ENCODE measurements at regions not wholly inside any gene's neighbourhood (a gene's known extent, or its start where the extent isn't known, plus 50 kb on each side); places are given as distances from the start of the nearest gene placed in this dataset.

DNA sequence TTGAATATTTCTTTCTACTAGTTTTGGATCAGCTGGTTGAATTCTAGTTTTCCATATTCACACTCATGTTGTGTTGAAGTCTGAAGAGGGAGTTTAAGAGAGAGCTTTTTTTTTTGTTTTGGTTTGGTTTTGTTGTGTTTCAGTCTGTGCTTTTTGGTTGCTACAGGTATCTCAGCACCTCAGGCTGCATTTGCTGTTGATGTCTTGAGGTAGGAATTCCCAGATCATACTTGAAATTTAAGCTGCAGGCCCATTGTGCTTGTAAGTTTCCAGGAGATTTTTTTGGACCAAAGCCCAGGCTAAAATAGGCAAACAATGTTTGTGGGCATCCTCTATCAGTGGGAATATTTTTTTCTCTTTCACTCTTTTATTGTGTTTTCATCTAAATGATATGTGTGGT is 190.2 kb upstream of the AGA start:
- DNase-seq (ENCODE audit: low read depth): peak; percentile 25
- no peaks in the 10 kb centered on the region for H3K9me3 Mint-ChIP-seq (ENCODE audit: unreplicated experiment)
- H3K9ac ChIP-seq (ENCODE audit: low read length): no peak overlapping the region

DNA sequence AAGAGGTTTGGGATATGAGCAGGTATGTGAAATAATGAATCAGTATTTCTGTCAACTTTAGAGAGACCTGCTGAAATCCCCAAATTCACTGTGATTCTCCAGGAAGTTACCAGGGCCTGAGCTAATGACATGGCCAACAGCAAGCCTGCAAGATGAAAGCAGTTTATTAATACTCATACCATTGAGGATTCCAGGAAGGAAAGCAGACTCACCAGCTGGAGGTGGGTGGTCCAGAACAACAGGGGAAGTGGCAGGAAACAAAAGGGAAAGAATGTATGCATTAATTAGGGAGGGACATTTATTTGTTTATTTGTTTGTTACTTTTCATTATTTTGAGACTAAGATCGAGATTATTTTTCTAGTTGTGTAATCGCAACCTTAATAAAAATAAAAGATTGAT is 196.6 kb upstream of the AGA start:
- no peak overlapping the region for H3K9ac ChIP-seq (ENCODE audit: low read length)
- H3K4me2 ChIP-seq (ENCODE audit: low read length): no peak overlapping the region
- FAIRE-seq (no peak), DNase-seq (ENCODE audit: low read depth) (no peak)
- Mint-ChIP-seq H3K27ac (ENCODE audit: unreplicated experiment) (no peak overlapping the region), H3K9me3 (ENCODE audit: unreplicated experiment) (no peaks in the 10 kb centered on the region), H3K36me3 (ENCODE audit: low read depth, unreplicated experiment) (no peaks in the 10 kb centered on the region), H3K27me3 (ENCODE audit: low read depth, unreplicated experiment) (no peaks in the 10 kb centered on the region), H3K4me1 (ENCODE audit: low read depth, unreplicated experiment) (peaks cover 2% of the 10 kb centered on the region), H3K4me3 (ENCODE audit: unreplicated experiment) (no peak overlapping the region)
- no peaks in the 10 kb centered on the region for H3K79me2 ChIP-seq (ENCODE audit: insufficient read depth, low read length)
- no peaks in the 10 kb centered on the region for H3K4me1 ChIP-seq (ENCODE audit: insufficient read depth, low read length)
- H4K20me1 ChIP-seq (ENCODE audit: insufficient read depth, low read length): no peaks in the 10 kb centered on the region
- H2AFZ ChIP-seq (ENCODE audit: low read depth, low read length): no peak overlapping the region
- no peaks in the 10 kb centered on the region for H3K9me3 ChIP-seq (ENCODE audit: insufficient read depth, low read depth, low read length)
- no peaks in the 10 kb centered on the region for H3K27me3 ChIP-seq (ENCODE audit: insufficient read depth, low read length)
- TF ChIP-seq EZH2 (IDR thresholded peaks at IDR 0.05; ENCODE audit: insufficient read depth, low read length) (no peak), CTCF (IDR thresholded peaks at IDR 0.05; ENCODE audit: insufficient read depth, low read depth, low read length) (no peak)
- H3K4me3 ChIP-seq (ENCODE audit: insufficient read depth, low read depth, low read length): no peak overlapping the region
- no peaks in the 10 kb centered on the region for H3K36me3 ChIP-seq (ENCODE audit: insufficient read depth, low read length)
- H3K27ac ChIP-seq (ENCODE audit: low read depth, low read length): no peak overlapping the region

More for the DNA sequence above, 190.2 kb upstream of the AGA start:
- Histone ChIP-seq H3K4me2 (ENCODE audit: low read length) (no peak overlapping the region), H3K4me3 (ENCODE audit: insufficient read depth, low read depth, low read length) (no peak overlapping the region), H3K4me1 (ENCODE audit: insufficient read depth, low read length) (no peaks in the 10 kb centered on the region), H2AFZ (ENCODE audit: low read depth, low read length) (no peak overlapping the region), H3K9me3 (ENCODE audit: insufficient read depth, low read depth, low read length) (no peaks in the 10 kb centered on the region), H3K27ac (ENCODE audit: low read depth, low read length) (no peak overlapping the region), H3K79me2 (ENCODE audit: insufficient read depth, low read length) (no peaks in the 10 kb centered on the region), H3K36me3 (ENCODE audit: insufficient read depth, low read length) (no peaks in the 10 kb centered on the region), H4K20me1 (ENCODE audit: insufficient read depth, low read length) (no peaks in the 10 kb centered on the region), H3K27me3 (ENCODE audit: insufficient read depth, low read length) (no peaks in the 10 kb centered on the region)
- Mint-ChIP-seq H3K27ac (ENCODE audit: unreplicated experiment) (no peak overlapping the region), H3K36me3 (ENCODE audit: low read depth, unreplicated experiment) (peaks cover 2% of the 10 kb centered on the region), H3K27me3 (ENCODE audit: low read depth, unreplicated experiment) (peaks cover 2% of the 10 kb centered on the region), H3K4me1 (ENCODE audit: low read depth, unreplicated experiment) (no peaks in the 10 kb centered on the region), H3K4me3 (ENCODE audit: unreplicated experiment) (no peak overlapping the region)
- TF ChIP-seq CTCF (IDR thresholded peaks at IDR 0.05; ENCODE audit: insufficient read depth, low read depth, low read length) (no peak), EZH2 (IDR thresholded peaks at IDR 0.05; ENCODE audit: insufficient read depth, low read length) (no peak)
- FAIRE-seq: no peak

- FAIRE-seq (no peak), DNase-seq (ENCODE audit: low read depth) (no peak)
- H3K79me2 ChIP-seq (ENCODE audit: insufficient read depth, low read length): no peaks in the 10 kb centered on the region
- no peak overlapping the region for H2AFZ ChIP-seq (ENCODE audit: low read depth, low read length)
- H3K27ac Mint-ChIP-seq (ENCODE audit: unreplicated experiment): no peak overlapping the region
- H3K27me3 ChIP-seq (ENCODE audit: insufficient read depth, low read length): no peaks in the 10 kb centered on the region
- H3K4me3 ChIP-seq (ENCODE audit: insufficient read depth, low read depth, low read length): no peak overlapping the region
- H3K4me2 ChIP-seq (ENCODE audit: low read length): no peak overlapping the region
- no peaks in the 10 kb centered on the region for H3K36me3 Mint-ChIP-seq (ENCODE audit: low read depth, unreplicated experiment)
- H4K20me1 ChIP-seq (ENCODE audit: insufficient read depth, low read length): no peaks in the 10 kb centered on the region
- H3K9me3 ChIP-seq (ENCODE audit: insufficient read depth, low read depth, low read length): no peaks in the 10 kb centered on the region
- TF ChIP-seq EZH2 (IDR thresholded peaks at IDR 0.05; ENCODE audit: insufficient read depth, low read length) (no peak), CTCF (IDR thresholded peaks at IDR 0.05; ENCODE audit: insufficient read depth, low read depth, low read length) (no peak)
- no peak overlapping the region for H3K4me3 Mint-ChIP-seq (ENCODE audit: unreplicated experiment)
- peaks cover 2% of the 10 kb centered on the region for H3K4me1 Mint-ChIP-seq (ENCODE audit: low read depth, unreplicated experiment)
- H3K9ac ChIP-seq (ENCODE audit: low read length): no peak overlapping the region
- H3K9me3 Mint-ChIP-seq (ENCODE audit: unreplicated experiment): no peaks in the 10 kb centered on the region
- H3K27ac ChIP-seq (ENCODE audit: low read depth, low read length): no peak overlapping the region
- no peaks in the 10 kb centered on the region for H3K27me3 Mint-ChIP-seq (ENCODE audit: low read depth, unreplicated experiment)
- no peaks in the 10 kb centered on the region for H3K4me1 ChIP-seq (ENCODE audit: insufficient read depth, low read length)
- no peaks in the 10 kb centered on the region for H3K36me3 ChIP-seq (ENCODE audit: insufficient read depth, low read length)
Measured at GRCh38 chr4:177640864-177641263, 198.6 kb upstream of the AGA start.
